HG03103 (cell line): ENCODE measurements at regions not wholly inside any gene's neighbourhood (a gene's known extent, or its start where the extent isn't known, plus 50 kb on each side); places are given as distances from the start of the nearest gene placed in this dataset.

Experiments used
- ATAC-seq: cut with Tn5 transposase; IDR thresholded peaks from one replicate; pipeline ENCODE4 v1.9.1; 2021; ENCODE audit warnings: low read depth; ENCODE audit not compliant: unreplicated experiment

DNA sequence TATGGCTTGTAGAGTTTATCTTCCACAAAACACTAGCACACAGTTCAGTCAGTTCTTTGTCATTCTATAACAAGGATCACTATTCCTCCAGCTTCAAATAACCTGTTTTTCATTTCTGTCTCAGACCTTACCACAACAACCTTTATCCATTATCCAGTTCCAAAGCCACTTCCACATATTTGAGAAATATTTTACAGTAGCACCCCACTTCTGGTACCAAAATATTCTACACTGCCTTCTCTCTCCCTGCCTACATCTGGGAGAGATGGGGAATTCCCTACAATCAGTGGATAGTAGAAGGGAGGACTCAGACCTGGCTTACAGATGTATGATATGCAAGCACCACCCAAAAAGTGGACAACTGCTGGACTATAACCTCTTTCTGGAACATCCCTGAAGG lies 651.4 kb downstream of the ADGRL2 start:
- no peak for ATAC-seq

DNA sequence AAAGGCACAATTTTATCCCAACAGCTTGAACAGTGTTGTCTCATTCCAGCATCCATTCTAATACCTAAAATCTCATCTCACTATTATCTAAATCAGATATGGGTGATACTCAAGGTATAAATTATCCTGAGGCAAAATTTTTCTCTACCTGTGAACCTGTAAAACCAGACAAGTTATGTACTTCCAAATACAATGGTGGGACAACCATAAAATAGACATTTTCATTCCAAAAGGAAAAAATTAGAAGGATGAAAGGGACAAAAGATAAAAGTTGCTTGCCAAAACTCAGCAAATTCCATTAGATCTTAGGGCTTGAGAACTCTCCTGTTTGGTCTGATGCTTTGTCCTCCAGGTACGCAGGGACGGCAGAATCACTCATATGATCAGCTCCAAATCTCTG lies 650.5 kb downstream of the ADGRL2 start:
- no peak for ATAC-seq

DNA sequence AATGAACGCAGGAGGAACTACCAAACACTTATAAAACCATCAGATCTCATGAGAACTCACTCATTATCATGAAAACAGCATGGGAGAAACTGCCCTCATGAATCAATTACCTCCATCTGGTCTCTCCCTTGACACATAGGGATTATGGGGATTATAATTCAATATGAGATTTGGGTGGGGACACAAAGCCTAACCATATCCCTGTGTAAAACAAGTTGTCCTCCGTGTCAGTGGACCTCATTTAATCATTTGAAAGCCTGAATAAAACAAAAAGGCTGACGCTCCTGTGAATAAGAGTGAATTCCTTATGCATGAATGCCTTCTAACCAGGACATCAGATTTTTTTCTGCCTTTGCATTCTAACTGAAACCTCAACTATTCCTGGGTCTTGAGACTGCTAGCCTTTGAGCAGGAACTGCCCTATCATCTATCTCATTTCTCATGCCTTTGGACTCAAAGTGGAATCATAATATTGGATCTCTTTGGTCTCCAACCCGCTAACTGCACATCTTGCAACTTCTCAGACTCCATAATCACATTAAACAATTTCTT lies 648.8 kb downstream of the ADGRL2 start:
- no peak for ATAC-seq

DNA sequence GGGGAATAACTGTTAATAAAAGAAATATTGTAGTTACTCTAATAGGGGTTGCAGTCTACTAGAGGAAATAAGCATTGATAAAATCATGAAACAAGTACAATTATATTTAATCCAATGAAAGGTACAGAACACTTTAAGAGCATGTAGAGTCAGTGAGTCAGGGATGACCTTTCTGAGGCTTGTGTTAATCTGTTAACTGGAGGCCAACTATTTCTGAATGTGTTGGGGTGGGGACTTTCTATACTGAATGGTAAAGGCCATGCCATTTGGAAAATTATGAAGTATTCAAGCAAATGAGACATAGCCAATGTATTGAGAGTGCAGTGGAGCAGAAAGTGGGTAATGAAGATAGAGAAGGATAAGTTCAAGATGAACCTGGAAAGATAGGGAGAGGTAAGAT lies 646.2 kb downstream of the ADGRL2 start:
- ATAC-seq: no peak

DNA sequence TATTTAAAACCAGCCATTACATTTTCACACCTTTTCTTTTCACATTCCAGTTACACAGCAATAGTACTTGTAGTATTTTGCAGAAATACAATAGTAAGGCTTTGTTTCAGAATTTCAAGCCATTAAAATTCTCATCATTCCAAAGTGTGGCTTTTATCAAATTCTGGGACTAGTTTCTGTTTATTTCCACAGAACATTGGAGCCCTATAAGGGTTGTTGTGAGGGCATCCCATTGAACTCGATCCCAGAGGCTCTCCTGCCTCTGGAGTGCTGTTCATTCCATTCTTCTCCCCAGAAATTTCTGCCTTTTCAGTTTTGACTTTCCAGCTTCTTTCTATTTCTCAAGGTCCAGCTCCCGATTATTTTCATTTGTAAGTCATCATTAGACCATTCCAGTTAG lies 645.5 kb downstream of the ADGRL2 start:
- no peak for ATAC-seq

DNA sequence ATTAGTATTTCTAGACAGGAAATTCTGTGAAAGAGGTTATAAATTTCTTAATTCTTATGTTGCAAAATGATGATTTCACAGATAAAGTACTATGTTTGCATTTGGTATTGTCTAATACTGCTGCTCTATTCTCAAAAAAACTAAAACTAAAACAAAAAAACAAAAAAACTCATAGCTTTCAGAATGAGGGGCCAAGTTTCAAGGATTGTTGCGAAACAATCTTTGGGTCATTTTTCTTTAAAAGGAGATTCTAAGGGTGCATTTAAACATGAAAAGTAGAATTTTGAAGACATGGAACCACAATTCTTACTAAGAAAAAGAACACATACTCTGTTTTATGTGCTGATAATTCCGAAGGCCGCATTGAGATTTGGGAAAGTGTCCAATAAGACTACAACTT lies 645.1 kb downstream of the ADGRL2 start:
- ATAC-seq: no peak

DNA sequence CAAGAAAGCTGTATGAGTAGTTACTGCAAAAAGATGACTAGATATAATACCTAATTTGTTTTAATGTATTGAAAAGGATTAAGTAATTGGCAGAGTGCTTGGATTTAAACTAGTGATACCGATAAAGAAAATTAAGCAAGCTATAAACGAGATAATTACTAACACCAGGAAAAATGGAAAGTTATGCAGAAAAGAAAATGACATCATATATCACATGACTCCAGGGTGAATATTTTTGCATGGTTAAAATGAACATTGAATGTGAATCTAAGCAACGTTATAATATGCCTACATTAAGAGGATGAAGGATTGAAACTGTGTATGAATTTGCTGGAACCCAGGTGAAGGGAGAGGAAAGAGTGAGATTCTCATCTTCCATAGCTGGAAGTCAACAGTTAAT lies 644.4 kb downstream of the ADGRL2 start:
- ATAC-seq: no peak

DNA sequence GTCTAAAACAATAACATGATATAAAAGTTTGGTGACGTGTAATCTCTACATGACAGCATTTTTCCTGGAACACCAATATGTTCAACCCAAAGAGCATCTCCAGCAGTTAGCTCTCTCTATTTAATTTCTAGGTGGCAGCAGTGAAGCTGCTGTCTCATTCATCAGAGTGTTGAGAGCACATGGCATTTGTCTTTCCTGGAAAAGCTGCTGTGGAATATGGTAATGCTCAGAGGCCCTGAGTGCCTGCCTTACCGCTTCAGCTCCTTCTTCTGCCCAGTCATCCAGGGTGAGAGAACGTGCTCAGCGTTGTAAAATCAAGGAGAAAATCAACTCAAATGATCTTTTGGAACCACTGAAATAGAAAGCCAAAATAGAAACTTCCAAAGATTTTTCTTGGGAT lies 640.7 kb downstream of the ADGRL2 start:
- no peak for ATAC-seq

DNA sequence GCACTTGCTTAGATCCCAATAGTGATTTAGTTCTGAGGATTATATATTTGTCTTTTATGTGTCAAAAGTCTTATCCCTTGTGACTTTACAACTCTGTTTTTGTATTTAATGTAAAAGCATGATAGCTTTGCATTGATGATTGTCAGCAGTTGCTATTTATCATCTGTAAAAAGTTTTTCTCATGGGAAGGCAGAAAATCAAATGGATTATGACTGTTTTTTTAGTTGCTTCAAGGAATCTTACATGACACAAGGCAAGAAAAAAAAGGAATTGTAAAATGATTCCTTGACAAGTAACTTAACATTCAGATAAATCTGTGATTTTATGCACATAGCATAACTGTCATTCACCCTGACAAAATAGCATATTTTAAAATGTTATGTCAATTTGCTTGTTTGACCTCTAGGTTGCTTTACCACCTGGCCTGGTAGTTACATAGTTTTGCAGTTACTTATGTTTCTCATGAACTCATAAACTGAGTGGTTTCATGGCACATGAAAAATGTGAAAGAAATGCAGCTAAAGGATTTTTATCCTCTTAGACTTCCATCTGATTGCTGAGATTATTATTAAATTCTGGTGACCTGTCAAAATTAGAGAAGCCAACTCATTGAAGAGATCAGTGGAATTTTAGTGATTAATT lies 622.6 kb downstream of the ADGRL2 start:
- no peak for ATAC-seq

DNA sequence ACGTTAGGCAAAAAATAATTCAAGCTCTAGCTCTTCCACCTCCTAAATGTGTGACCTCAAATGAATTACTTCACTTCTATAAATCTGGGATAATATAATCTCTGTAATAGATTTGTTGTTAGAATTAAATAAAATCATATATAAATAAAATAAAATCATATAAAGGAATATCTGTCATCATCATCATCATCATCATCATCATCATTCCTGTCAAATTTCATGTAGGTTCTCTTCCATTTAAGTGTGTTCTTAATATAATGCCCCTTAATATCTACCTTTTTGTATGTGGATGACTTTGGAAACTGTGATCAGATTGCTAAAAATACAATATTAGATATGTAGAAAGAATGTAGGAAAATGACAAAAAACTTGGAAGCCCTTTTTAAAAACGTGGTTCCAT lies 621.0 kb downstream of the ADGRL2 start:
- ATAC-seq: no peak

DNA sequence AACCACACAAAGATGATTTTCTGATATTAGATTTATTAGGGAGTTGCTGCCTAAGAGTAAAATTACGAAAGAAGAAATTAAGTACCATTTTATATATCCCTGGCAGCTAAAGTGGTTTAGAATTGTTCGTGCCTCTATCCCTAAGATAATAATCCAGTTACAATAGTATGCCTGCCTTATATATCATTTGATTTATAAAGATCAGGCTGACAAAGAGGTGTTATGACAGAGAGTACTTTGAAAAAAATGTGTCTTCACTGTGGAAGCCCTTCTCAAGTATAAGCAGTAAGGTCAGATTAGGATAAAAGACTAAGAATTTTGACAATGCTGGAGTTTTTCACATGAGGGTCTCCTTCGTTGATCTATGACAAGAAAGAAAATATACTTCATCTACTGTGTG lies 619.9 kb downstream of the ADGRL2 start:
- ATAC-seq: no peak

DNA sequence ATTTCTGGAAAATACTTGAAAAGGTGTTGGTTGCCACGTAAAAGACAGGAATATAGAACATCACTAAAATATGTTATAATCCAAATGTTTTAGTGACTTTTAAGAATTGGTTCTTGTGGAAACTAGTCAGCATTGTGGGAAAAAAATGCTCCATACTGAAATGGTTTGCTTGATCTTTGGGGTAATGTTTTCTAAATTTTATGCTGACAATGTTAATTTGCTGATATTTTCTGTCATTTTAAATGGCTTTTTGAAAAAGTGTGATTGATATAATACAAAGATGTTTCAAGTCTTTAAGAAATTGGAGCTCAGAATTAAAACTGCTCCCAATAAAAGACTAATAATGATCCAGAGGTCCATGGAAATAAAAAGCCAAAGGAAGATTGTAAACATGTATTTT lies 610.9 kb downstream of the ADGRL2 start:
- no peak for ATAC-seq

DNA sequence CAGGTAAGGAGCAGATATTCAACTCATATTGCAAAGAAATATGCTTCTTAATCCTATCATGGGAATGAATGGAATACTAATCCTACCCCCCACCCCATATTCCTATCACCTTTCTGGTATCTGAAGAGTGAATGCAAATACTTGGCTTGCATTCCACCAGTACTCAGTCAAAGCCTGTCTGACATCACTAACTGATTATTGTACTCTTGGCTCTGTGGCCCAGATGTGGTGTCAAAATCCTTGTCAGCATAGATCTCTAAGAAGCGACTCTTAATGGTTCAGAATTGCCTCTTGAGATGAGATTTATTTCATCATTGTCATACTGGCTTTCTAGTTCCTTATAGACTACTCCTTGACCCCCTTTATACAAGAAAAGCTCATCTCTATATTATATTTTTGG lies 604.6 kb downstream of the ADGRL2 start:
- no peak for ATAC-seq

DNA sequence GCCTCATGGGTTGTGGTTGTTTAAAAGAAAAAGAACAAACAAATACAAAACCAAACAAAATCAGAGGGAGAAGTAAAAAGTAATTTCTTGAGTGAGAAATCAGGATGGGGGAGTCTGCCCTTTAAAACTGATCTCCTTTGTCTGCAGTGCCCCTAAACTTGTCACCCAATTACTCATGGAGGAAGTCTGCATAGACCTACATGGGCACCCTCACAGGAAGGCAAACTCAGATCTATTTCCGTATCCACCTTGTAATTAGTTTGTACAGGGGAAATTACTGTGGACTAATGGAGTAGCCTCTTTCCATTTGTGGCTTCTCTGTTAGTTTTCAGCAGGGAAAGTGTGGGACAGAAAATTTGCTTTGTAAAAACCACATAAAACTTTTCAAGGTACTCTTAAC lies 600.4 kb downstream of the ADGRL2 start:
- ATAC-seq: no peak

DNA sequence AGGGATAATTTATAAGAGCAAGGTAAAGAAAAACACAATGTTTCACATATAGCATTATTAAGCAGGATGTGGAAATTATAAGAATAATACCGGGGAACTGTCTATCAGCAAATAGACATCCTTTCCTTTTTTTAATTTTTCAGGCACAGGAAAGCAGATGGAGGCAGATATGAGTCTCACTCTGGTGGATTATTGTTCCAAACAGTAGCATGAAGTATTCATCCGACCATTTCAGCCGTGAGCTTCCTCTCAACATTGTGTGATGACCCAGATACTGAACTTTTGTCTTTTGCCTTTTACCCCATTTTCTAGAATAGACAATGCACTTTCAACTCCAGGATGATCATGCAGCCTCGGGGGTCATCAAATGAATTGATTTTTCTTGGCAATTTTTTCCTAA lies 599.8 kb downstream of the ADGRL2 start:
- no peak for ATAC-seq

DNA sequence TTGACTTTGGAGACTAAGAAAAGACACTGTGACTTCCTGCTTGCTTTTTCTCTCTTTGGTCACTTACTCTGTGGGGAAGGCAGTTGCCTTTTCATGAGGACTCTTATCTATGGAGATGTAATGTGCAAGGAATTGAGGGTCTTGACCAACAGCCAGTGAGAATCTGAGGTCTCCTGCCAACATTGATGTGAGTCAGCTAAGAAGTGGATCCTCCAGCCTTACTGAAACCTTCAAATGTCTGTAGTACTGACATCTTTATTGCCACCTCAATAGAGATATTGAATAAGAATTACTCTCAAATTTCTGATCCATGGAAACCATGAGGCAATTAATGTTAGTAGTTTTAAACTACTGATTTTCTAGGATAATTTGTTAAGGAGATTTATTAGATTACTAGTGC lies 598.4 kb downstream of the ADGRL2 start:
- no peak for ATAC-seq

DNA sequence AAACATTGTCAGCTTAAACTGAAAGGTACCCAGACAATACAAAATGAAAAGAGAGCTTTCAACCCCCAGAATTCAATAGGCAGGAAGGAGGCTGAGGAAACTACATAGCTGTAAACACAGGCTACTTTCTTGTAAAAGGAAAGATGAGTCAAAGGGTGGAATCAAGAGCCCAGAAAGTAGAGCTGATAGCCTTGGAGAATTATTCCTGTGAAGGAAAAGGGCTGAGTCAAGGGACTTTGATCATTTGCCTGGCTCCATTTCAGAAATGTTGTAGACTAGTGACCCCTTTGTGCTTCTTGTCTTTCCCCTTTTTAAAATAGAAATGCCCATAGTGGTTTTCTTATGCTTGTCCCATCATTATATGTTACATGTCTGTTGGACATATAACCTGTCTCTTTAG lies 597.6 kb downstream of the ADGRL2 start:
- no peak for ATAC-seq

DNA sequence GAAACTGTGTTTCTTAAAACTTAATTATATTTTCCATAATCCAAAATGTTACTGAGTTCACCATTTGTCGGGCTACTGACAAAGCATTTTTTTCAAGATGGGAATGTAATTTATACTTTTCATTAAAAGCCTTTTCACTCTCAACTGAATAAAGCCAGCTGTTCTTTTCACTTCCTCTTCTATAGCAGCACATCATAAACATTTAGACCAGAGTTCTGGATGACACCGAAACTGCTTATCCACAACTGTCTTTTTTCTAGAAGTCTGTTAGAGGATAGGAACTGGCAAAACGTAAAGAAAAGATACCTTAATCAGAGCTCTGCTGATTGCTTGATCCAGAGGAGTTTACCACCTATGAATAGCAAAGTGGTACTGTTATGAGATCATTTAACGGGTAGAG lies 594.7 kb downstream of the ADGRL2 start:
- ATAC-seq: peak; percentile 78

DNA sequence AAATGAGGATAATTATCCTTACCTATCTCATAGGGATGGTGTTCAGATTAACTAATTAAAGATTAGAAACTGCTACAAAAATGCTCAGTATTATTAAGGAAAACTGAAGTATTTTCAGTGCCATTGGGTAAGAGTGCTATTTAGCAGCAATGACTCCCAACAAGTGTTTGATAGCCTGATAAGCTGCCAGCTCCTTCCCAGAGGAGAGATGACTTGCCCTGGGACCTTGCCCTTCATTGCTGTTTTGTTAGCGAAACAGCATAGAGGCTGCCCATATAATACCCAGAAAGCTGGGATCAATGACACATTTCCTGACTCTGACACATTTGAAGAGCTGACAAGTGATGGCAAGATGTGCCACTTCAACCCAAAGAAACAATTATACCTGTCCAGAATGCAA lies 592.2 kb downstream of the ADGRL2 start:
- no peak for ATAC-seq

DNA sequence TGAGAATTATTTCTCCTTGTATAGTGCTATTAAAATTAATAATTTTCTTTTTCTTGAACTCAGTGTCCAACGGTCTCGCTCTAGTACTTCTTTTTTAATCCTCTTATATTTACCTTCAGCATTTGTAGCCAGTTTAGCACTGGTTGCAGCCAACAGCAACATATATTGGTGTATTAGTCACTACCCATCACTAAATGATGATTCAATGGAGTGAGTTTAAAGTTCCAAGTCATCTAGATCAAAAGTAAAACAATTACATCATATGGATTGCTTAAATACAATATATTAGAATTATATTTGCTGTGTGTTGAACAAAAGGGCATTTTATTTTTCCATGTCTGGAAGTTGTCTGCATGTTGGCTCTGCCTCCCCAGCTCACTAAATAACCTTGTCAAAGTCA lies 591.8 kb downstream of the ADGRL2 start:
- no peak for ATAC-seq

DNA sequence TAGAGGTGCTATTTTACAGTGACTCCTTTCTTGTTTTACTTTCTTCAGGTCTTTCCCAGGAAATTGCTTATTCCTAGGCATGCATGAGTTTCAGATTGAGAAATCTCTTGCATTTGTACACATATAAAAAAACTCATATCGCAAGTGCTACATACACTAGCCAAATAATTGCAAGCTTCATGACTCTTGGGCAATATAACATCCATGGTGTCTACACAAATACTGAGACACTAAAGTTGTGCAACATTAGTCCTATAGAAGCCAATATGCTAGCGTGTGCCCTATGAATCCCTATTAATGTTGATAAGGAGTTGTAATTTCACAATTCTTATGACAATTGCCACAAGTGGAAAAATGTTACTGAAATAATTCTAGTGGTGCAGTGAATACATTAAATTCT lies 591.0 kb downstream of the ADGRL2 start:
- no peak for ATAC-seq

DNA sequence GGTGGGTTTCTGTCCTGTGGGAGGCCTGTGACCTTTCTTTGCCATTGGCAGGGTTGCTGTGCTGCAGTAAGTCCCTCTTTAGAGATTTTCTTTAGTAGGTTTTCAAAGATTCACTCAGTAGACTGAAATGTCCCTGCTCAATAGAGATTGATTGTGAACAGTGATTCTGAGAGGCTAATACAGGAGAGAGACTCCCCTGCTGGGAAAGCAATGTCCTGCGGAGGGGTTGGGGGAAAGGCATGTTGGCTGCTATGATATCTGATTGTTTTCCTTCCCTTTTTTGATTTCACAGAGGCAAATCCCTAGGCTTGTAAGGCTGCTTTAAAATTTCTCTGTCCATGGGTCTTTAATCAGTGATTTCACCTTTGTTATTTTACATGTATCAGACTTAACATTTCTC lies 589.9 kb downstream of the ADGRL2 start:
- ATAC-seq: no peak

DNA sequence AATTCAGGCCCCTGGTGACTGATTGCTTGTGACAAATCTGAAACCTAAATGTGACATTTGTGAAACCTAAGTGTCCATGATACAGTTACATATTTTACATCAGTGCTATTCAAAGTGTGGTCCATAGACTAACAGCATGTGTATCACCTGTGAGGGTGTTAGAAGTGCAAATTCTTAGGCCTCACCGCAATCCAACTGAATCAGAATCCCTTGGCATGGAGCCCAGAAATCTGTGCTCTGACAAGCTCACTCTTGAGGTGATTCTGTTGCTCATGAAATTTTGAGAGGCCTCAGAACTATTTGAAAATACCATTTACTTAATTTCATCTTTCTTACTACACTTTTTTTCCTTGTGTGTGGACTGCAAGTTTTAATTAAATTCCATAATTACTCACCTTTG lies 587.9 kb downstream of the ADGRL2 start:
- no peak for ATAC-seq
